A549 (cell line): ENCODE measurements at regions not wholly inside any gene's neighbourhood (a gene's known extent, or its start where the extent isn't known, plus 50 kb on each side); places are given as distances from the start of the nearest gene placed in this dataset.

Experiments
- ELK1 ChIP-seq: fragments of 150-350 bp; IDR thresholded peaks from 2 replicates; pipeline ENCODE4 v1.6.1; 2014; ENCODE audit warnings: low read depth, mild to moderate bottlenecking, low read length
- POLR2A ChIP-seq: IDR thresholded peaks from 2 replicates; pipeline ENCODE4 v1.6.1; 2012; ENCODE audit warnings: mild to moderate bottlenecking, low read length

GRCh38 chr3:194057570-194058188 is 78.3 kb upstream of the HES1 start:
- no peak for TF ChIP-seq ELK1
- TF ChIP-seq POLR2A: no peak
